Superior temporal gyrus (tissue), 1 donor: ENCODE measurements at regions not wholly inside any gene's neighbourhood (a gene's known extent, or its start where the extent isn't known, plus 50 kb on each side); places are given as distances from the start of the nearest gene placed in this dataset.

ENCODE experiments used
- DNase-seq: peaks from one replicate; pipeline ENCODE4 v3.0.0-alpha.2; 2016; ENCODE audit errors: extremely low spot score

DNA sequence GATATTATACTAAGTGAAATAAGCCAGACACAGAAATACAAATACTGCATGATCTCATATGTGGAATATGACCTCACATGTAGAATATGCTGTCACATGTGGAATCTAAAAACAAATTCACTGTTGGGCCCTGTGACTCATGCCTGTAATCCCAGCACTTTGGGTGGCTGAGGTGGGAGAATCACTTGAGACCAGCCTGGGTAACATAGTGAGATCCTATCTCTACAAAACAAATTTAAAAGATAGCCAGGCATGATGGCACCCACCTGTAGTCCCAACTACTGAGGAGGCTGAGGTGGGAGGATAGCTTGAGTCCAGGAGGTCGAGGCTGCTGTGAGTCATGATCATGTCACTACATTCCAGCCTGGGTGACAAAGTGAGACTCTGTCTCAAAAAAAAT is 160.3 kb downstream of the PTEN start:
- DNase-seq, result no peak

DNA sequence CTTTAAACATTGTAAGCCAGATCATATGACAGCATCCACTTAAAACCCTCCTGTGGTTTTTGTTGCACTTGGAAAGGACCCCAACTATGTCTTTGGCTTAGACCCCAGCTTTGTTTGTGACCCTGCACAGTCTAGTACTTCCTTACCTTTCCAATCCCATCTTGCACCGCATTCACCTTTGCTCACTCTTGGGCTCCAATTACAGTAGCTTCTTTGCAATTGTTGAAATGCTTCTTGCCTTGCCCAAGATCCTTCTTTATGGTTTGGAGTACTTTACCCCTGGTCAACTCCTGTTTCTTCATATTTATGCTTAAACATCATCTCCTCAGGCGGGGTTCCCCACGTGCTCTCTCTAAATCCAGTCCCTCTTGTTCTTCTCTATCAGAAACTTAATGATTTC is 162.6 kb downstream of the PTEN start:
- no peak for DNase-seq

DNA sequence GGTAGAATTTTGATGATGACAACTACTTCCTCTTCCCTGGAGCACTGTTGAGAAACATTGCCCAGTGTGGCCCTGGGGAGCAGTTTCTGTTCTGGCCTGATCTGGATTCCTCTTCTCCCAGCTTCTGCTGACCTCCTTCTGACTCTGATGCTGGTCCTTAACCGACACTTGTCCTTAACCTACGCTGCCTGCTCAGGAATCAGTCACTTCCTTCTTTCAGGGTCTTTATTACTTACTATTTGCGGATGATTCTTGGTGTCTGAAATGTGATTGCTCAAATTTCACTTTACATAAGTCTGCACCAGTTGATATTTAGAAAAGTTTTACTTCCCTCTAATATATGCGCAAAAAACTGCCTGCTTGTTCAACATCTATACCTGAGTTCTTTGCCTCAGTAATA is 164.1 kb downstream of the PTEN start:
- DNase-seq, result no peak

DNA sequence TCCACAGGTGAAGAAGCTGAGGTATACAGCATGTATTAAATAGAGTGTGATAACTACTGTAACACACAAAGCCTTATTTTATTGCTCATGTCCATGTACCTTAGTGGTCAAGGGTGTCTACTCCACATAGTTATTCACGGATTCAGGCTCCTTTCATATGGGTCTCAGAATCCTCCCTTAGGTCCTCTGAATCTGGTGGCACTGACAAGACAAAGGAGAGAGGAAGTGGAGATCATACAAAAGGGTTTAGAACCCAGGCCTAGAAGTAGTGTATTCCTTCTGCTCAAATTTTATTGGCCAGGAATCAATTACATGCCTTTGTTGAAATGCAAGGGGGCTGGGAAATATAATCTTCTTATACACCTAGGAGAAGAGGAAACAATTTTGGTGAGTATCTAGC is 164.6 kb downstream of the PTEN start:
- no peak for DNase-seq

DNA sequence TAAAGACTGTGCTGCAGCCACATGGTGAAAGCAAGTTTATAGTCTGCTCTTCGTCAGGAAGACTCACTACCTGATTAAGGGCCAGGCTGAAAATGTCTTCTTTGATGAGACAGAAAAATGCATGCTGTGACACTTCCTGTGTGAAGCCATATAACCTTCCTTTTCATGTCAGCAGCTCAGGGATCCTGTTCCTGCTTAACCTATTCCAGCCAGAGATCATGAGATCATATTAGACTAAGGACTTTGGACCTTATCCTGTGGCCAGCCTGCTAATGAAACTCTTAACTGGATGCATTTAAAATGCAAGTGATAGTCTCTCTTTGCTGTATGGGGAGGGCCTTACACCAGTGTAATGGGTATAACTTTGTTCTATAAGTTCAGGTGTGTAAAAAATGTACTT is 165.2 kb downstream of the PTEN start:
- no peak for DNase-seq

DNA sequence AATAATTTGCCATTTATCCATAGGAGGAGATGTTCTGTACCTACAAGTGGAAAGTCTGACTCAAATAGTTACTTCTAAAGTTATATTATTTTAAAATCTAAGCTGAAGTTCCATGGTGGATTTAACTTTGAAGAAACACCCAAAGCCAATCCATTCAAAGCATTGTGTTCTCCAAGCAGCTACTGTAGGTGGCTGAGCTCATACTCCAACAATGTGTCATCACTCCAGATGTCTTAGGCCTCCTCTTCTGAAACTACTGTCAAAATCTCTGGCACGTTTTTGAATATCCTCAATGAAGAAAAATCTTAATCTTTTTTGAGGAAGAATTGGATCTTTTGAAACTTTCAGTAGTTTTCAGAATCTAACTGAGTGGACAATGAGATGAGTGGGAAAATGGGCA is 169.1 kb downstream of the PTEN start:
- no peak for DNase-seq

DNA sequence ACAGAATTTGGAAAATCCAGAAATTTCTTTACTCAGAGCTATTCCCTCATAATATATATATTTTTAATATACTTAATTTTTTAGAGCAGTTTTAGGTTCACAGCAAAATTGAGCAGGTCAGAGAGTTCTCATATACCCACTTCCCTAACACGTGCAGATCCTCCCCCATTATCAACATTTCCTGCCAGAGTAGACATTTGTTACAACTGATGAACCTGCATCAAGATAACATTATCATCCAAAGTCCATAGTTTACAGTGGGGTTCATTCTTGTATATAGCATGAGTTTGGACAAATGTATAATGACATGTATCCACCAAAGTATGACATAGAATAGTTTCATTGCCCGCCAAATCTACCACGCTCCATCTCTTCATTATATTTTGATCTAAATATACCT is 170.0 kb downstream of the PTEN start:
- no peak for DNase-seq

DNA sequence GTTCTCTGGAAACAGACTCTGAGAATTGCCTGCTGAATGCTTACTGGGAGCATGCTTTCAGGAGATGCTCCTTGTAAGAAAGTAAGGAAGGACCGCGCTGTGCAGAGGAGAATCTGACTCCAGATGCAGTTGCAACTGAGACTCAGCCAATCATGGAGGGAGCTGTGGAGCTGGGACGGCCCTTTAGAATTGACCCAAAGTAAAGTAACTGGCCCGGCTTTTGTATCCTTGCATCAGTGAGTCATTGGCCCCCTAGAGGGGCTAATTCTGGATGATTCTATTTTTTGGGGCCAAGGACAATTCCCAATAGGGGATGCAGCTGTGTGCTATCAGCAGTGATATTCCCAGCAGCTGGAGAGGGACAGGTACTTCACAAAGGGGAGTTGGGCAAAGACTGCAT is 170.4 kb downstream of the PTEN start:
- DNase-seq, result no peak

DNA sequence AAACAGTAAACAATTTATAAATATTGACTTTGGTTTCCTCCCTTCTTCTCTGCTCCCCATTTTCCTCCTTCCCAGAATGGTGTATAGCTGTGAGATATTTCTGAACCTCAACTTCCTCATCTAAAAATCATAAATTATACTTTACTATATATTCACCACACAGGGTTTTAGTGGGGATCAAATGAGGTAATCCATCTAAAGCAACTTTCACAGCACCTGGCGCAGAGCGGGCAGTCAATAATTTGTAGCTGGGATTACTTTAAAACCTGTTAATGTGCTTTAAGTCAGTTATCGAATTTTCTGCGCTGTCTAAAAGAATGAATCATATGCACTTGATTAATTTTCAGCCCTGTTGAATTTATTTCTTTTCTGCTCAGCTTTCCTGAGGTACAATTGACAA is 172.7 kb downstream of the PTEN start:
- no peak for DNase-seq

DNA sequence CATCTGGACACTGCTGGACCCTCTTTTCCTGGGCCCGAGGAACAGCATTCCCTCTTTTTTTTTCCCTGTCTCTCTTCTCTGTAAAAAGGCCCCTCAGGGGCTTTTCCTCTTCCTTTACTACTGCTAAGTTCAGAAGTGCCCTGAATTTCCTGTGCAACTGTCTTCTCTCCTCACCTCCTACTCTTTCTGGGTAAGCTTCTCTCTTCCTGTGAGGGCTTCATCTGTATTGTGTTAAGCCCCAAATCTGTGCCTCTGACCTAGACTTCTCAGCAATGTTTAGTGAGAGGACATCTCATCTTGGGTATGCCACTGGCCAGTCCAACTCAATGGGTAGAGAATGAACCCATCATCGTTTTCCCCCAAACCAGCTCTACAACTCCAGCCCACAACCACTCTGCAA is 174.2 kb downstream of the PTEN start:
- DNase-seq, result no peak

DNA sequence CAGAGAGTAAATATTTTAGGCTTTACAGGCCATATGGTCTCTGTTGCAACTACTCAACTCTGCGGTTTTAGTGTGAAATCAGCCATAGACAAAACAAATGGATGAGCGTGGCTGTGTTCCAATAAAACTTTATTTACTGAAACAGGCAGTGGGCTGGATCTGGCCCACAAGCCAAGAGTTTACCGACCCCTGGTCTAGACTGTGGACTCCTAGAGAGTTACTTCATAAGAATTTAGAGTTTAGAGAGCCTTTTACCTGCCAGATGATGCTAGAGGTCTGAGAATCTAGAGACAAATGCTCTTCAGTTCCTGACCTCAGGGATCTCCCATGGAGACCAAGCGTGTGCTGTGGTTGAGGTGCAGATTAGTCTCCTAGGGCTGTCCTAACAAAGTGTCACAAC is 174.8 kb downstream of the PTEN start:
- DNase-seq, result no peak

DNA sequence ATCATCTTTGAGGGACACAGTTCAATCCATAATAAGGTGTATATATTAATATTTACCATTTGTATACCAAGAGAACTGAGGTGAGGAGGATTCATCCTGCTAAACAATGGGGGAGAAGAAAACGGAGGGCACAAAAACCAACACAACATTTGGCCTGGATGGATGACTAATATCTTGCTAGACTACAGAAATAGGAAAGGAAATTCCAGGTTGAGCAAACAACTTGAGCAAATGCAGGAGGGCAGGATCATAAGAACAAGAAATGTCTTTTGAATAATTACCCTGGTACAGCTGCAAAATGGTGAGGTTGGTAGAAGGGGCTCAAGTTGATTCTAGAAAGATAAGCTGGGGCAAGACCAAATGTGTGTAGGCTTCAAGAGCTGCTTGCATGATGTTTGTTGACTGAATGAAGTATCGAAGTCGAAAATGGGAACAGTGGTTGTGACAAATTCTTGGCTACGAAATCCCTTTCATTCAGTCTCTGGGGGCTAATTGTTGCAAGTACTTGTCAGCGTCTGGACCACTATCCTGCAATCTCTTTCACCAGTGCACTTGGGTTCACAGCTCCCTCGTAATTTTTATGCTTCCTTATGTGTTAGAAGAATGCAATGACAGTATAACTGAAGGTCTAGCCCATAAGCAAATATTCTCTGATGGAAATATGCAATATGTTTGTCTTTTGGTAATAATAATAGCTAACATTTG is 176.2 kb downstream of the PTEN start:
- DNase-seq, result no peak

DNA sequence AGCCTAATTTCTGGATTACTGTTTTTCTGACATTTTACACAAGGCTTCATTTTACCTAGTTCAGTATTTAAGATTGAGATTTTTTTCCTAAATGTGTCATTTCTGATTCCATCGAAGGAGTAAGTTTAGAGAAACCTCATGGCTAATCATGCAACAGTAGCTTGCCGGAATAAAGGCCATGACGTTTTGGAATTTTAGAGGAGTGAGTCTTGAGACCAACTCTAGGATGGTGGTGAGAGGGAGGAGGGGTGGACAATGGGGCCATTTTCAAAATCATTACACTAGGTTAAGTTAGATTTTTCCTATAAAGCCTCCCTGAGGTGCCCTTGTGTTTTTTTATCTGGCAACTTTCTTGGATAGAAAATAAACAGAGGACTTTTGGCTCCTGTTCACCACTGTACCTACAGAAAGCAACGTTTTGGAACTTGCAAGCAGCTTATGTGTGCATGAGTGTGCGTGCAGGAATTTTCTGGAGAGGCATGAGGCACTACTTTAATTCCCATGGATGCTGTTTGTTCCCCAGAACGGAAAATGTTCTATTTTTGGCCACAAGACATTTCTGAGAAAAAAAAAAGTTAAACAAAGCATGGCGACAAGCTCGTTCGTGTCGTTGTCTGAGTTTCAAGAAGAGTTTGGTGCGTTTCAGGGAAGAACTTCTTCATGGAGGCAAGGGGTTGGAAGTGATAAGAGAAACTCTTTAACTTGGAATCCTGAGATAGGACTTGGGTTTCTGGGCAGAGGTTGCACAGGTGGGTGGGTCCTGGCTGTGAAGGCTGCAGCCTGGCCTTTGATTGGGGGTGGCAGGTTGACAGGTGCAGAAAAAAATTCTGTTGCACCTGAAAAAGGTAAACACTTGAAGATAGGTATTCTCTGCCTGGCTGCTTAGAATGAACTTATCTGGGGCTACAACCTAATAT is 178.1 kb downstream of the PTEN start:
- DNase-seq, result no peak

DNA sequence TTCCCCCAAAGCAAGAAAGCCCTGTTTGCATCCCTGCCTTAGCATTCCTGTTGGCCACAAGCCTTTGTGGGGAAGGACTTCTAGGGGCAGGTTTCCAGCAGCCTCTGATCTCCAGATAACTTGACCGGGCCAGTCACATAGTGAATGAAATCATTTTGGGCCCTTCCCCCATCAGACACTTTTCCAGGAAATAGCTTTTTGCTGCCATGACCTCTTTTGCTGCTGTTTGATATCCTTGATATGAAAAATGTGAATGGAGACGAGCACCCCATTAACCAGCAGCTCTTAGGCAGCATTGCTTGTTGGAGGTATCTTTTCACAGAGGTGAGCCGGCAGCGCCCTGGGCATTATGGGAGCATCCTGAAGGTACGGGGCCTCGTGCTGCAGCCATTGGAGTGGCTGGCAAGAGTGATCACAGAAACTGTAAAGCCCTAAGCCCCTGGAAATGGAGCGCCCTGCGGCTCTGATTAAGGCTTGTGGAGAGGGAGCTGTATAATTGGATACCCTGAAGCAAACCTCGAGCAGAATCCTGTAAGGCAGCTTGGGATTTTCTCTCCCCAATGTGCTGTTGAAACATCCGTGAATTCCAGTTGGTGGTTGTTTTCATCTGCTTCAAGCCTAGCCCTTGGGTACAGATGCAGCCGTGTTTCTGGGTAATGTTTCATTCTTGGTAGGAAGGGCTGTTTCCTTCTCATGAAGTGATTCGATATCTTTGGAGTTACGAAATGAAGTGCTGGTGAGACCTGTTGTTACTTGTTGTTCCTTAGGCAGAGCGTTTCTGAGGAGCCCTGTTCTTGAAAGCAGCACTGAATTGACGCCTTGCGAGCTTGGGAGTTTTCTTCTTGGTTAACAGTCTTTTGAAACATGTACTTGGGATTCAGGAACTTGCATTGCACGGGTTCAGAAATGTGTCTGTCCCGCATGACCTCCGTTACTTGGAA is 179.0 kb downstream of the PTEN start:
- no peak for DNase-seq

DNA sequence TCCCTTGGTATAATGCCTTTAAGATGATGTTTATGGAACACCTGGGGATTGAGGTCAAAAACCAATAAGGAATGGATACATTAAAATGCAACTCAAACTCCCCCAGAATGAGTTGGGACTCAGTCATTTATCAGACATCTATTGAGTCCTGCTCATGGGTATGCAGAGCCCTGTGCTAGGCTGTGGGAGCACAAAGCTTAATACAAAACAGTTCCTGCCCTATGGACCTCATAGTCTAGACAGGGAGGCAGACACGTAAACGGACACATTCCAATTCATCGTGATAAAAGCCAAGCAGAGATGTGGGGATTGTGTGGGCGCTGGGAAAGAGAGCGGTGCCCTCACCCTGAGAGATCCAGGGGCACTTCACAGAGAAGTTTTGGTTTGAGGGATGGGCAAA is 181.7 kb downstream of the PTEN start:
- no peak for DNase-seq

DNA sequence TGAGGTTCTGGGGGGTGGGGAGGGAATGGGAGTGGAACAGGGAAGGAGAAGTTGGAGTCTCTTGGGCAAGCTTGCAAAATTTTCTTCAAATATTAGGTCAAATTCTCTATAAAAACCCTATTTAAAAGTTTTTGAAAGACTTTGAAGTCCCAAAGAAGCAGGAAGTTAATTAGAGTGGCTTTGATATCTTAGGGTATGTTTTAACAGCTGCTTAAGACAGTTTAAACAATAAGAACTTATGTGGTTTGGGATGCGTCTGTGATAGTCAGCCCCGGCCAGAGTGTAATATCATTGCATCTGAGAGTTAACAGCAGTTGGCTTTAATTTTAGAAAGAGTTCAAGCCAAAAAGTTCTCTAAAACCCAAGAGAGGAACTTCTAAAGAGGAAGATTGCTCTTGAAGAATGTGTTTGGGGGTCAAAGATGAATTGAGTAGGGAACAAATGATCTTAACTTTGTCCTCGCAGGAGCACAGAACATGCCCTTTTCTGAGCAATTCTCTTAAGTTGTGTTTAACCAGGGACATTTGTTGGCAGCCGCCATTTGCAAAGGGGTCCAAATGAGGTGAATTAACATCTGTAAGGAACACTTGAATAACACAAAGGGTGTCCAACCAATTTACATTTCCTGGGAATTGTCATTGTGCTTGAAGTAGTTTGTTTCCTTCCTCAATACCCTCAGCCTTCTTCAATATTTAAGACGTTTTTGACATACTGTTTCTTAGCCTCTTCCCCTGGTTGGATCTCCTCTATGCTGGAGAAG is 182.4 kb downstream of the PTEN start:
- DNase-seq, result no peak

DNA sequence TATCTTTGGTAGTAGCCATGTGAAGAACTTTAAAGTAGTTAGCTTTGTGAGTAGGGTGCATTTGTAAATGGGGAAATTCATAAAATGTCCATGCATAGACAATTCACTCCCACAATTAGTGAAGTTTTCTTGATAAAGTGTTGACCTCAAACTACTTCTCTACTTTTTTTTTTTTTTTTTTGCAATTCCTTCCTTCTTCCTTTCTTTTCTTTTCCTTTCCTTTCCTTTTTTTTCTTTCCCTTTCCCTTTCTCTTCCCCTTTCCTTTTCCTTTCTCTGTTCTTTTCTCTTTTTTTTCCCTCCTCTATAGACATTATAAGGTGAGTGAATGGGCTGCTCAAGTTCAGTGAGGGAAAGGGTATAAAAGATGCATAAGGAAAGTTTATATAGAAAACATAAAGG is 184.2 kb downstream of the PTEN start:
- no peak for DNase-seq

DNA sequence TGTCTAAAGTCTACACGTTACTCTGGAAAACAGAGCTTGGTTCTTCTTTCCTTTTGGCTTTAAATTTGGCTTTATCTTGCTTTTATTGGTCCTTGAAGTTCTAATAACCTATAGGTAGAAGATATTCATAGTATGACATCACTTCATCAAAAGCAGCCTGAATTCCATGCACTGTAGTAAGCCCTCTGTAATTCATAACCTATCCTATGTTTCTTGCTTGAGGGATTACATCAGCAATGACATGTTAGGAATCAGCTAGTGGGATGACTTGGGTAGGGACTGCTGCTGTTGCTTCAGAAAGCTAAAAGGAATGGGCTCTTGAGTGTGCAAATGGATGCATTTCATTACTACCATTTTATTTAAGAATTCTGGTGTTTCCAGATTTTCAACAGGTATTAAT is 184.9 kb downstream of the PTEN start:
- DNase-seq, result no peak

DNA sequence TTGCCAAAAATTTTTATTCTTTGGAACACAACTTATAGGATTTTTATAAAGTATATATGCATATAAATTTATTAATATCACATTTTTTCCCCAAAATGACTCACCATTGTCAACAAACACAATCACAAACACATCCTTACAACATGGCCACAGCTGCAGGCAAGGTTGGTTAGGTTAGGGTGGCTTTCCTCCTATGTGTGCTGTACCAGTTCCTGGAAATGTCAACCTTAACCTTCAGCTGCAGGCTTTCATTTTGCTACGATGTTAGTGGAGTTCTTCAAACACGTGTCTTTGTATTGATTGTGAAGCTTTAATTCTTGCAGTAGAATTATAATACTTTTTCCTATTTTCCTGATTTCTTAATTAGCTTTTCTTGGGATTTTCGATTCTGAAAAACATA is 185.8 kb downstream of the PTEN start:
- no peak for DNase-seq

DNA sequence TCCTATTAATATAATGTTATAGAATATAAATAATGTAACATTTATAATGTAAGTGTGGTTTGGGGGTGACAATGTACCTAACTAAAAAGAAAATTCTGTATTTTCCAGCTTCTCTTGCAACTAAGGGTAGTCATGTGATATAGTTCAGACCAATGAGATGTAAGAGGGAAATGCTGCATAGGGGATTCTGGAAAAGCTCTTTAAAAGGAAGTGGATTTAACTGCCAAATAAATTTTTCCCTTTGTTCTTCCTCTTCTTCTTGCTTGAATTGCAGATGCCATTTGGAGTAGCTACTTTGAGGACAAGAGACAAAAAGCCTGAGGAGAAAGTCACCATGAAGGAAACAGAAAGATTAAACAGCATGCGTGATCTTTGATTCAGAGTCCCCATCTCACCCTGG is 194.3 kb downstream of the PTEN start:
- no peak for DNase-seq

DNA sequence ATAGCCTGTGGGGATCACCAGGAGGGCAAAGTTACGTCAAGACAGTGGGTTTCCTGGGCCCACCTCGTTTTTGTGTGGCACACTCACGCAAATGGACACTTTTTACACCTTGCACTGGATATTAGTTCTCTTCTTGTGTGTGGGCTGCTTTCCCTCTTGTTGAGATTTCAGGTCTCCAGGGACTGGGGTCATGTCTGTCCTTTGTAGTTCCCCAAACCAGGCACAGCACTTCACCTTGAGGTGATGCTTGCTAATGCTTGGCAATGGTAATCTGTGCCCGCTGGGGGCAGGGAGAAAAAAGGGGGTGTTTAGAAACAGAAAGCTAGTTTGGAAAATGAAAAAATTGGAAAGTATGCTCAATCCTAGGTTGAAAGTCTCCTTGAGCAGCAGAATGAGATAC is 195.3 kb downstream of the PTEN start:
- no peak for DNase-seq

DNA sequence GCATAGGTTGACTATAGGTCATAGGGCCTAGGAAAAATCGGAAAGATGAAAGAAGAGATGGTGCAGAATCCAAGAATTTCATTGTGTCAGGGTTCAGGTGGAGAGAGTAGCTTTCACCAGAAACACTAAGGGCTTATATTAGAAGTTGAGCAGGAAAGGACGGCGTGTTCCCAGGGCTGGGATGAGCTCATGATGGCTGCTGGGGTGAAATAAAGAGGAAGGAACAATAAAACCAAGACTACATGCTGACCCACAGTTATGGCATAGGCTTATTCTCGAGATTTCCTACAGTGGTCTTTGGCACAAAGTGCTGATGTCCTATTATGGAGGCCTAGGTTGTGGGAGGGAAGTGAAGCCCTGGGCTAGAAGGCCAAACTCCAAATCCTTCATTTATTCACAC is 195.8 kb downstream of the PTEN start:
- DNase-seq, result no peak
